ENCODE measurements at regions not wholly inside any gene's neighbourhood (a gene's known extent, or its start where the extent isn't known, plus 50 kb on each side); places are given as distances from the start of the nearest gene placed in this dataset.

GRCh38 chr7:132656846-132657776, 80.8 kb upstream of the PLXNA4 start:
- DNase-seq (ENCODE audit: low read depth, low spot score) (no peak), FAIRE-seq (no peak)

GRCh38 chr7:132656341-132656740, 80.1 kb upstream of the PLXNA4 start:
- no peaks in the 10 kb centered on the region for H3K4me1 ChIP-seq (ENCODE audit: control insufficient read depth, extremely low read depth, insufficient read depth, low read length)
- H3K4me2 ChIP-seq (ENCODE audit: control insufficient read depth, extremely low read depth, insufficient read depth, low read depth, low read length) = no peak overlapping the region
- H4K20me1 ChIP-seq (ENCODE audit: control insufficient read depth, extremely low read depth, insufficient read depth, low read length) = no peaks in the 10 kb centered on the region
- no peaks in the 10 kb centered on the region for H3K36me3 ChIP-seq (ENCODE audit: control insufficient read depth in 2 of 2, extremely low read depth in 1 of 2, insufficient read depth in 2 of 2, low read length in 2 of 2)
- no peaks in the 10 kb centered on the region for H3K79me2 ChIP-seq (ENCODE audit: control insufficient read depth, insufficient read depth, low read length)
- H3K9me3 ChIP-seq (ENCODE audit: control insufficient read depth, low read depth, low read length) = no peaks in the 10 kb centered on the region
- no peak overlapping the region for H2AFZ ChIP-seq (ENCODE audit: control insufficient read depth, low read length)
- H3K9ac ChIP-seq (ENCODE audit: control insufficient read depth, extremely low read depth, insufficient read depth, low read length) = no peak overlapping the region
- FAIRE-seq (no peak), DNase-seq (ENCODE audit: low read depth, low spot score) (no peak)
- H3K27ac ChIP-seq (ENCODE audit: control insufficient read depth, insufficient read depth, low read length) = no peak overlapping the region
- no peak overlapping the region for H3K4me3 ChIP-seq (ENCODE audit: control insufficient read depth in 2 of 3, extremely low read depth in 1 of 3, insufficient read depth in 2 of 3, low read depth in 1 of 3, low read length in 3 of 3)
- no peak for TF ChIP-seq EZH2 (IDR thresholded peaks at IDR 0.05; ENCODE audit: low read length)
- no peak for TF ChIP-seq CTCF (optimal IDR thresholded peaks at IDR 0.05 in 1 of 3, IDR thresholded peaks at IDR 0.05 in 1 of 3, conservative IDR thresholded peaks at IDR 0.05 in 1 of 3; ENCODE audit: extremely low read depth in 1 of 3, insufficient read depth in 2 of 3, low read length in 3 of 3)
- no peaks in the 10 kb centered on the region for H3K9me1 ChIP-seq (ENCODE audit: control insufficient read depth, extremely low read depth, insufficient read depth, low read length)
- dilution Hi-C loops (cut with MboI; ENCODE audit: extremely low pct_ligation_motif_present, low sequenced_read_pairs) = no loop called here
- peaks cover 3% of the 10 kb centered on the region for H3K27me3 ChIP-seq (ENCODE audit: control insufficient read depth, extremely low read depth, insufficient read depth, low read length)

More at GRCh38 chr7:132656846-132657776, 80.8 kb upstream of the PLXNA4 start:
- Histone ChIP-seq H3K9me3 (ENCODE audit: control insufficient read depth, low read depth, low read length) (no peaks in the 10 kb centered on the region), H2AFZ (ENCODE audit: control insufficient read depth, low read length) (no peak overlapping the region), H3K79me2 (ENCODE audit: control insufficient read depth, insufficient read depth, low read length) (no peaks in the 10 kb centered on the region), H3K4me3 (ENCODE audit: control insufficient read depth in 2 of 3, extremely low read depth in 1 of 3, insufficient read depth in 2 of 3, low read depth in 1 of 3, low read length in 3 of 3) (no peak overlapping the region), H3K9me1 (ENCODE audit: control insufficient read depth, extremely low read depth, insufficient read depth, low read length) (no peaks in the 10 kb centered on the region), H3K27me3 (ENCODE audit: control insufficient read depth, extremely low read depth, insufficient read depth, low read length) (peaks cover 3% of the 10 kb centered on the region), H3K9ac (ENCODE audit: control insufficient read depth, extremely low read depth, insufficient read depth, low read length) (no peak overlapping the region), H3K36me3 (ENCODE audit: control insufficient read depth in 2 of 2, extremely low read depth in 1 of 2, insufficient read depth in 2 of 2, low read length in 2 of 2) (no peaks in the 10 kb centered on the region), H3K4me2 (ENCODE audit: control insufficient read depth, extremely low read depth, insufficient read depth, low read depth, low read length) (no peak overlapping the region), H4K20me1 (ENCODE audit: control insufficient read depth, extremely low read depth, insufficient read depth, low read length) (no peaks in the 10 kb centered on the region), H3K27ac (ENCODE audit: control insufficient read depth, insufficient read depth, low read length) (no peak overlapping the region), H3K4me1 (ENCODE audit: control insufficient read depth, extremely low read depth, insufficient read depth, low read length) (no peaks in the 10 kb centered on the region)
- dilution Hi-C loops (cut with MboI; ENCODE audit: extremely low pct_ligation_motif_present, low sequenced_read_pairs) = no loop called here
- TF ChIP-seq EZH2 (IDR thresholded peaks at IDR 0.05; ENCODE audit: low read length) (no peak), CTCF (optimal IDR thresholded peaks at IDR 0.05 in 1 of 3, IDR thresholded peaks at IDR 0.05 in 1 of 3, conservative IDR thresholded peaks at IDR 0.05 in 1 of 3; ENCODE audit: extremely low read depth in 1 of 3, insufficient read depth in 2 of 3, low read length in 3 of 3) (peak; percentile 49 to 60 (median 57))

Data from keratinocyte (primary cell).